HL-60 (cell line): ENCODE measurements at regions not wholly inside any gene's neighbourhood (a gene's known extent, or its start where the extent isn't known, plus 50 kb on each side); places are given as distances from the start of the nearest gene placed in this dataset.

Experiments used
- CTCF ChIP-seq: IDR thresholded peaks from one replicate; pipeline ENCODE4 v1.5.1; 2011; ENCODE audit warnings: low read length, control low read depth, inconsistent platforms; ENCODE audit not compliant: insufficient read depth
- GABPA ChIP-seq: IDR thresholded peaks from 2 replicates; pipeline ENCODE4 v1.6.1; 2012; ENCODE audit warnings: low read depth
- POLR2AphosphoS5 ChIP-seq: IDR thresholded peaks from 2 replicates; pipeline ENCODE4 v1.6.1; 2012; ENCODE audit warnings: low read depth
- REST ChIP-seq: IDR thresholded peaks from 2 replicates; pipeline ENCODE4 v1.6.1; 2012; ENCODE audit warnings: low read depth; ENCODE audit not compliant: insufficient replicate concordance
- SPI1 ChIP-seq: IDR thresholded peaks from 2 replicates; pipeline ENCODE4 v1.6.1; 2012; ENCODE audit warnings: low read depth, mild to moderate bottlenecking, borderline replicate concordance

GRCh38 chr4:35511851-35512250 is 732.5 kb downstream of the ARAP2 start:
- TF ChIP-seq REST = no peak
- no peak for TF ChIP-seq CTCF
- no peak for TF ChIP-seq POLR2AphosphoS5
- no peak for TF ChIP-seq GABPA
- no peak for TF ChIP-seq SPI1
